Neutrophil (primary cell): ENCODE measurements at regions not wholly inside any gene's neighbourhood (a gene's known extent, or its start where the extent isn't known, plus 50 kb on each side); places are given as distances from the start of the nearest gene placed in this dataset.
"Not testable (repeated sequence)": the region's sequence is repeated elsewhere in the genome, so short reads cannot be mapped to it uniquely, and the experiment has no call there.

Experiments used
- H3K27ac ChIP-seq: fragments of 200-600 bp; sonication (generic); 2 replicates; pipeline ENCODE4 v1.5.1; 2016; ENCODE audit warnings: mild to moderate bottlenecking, moderate library complexity
- H3K27me3 ChIP-seq: fragments of 200-600 bp; sonication (generic); 2 replicates; pipeline ENCODE4 v1.6.0; 2016; ENCODE audit warnings: mild to moderate bottlenecking
- H3K36me3 ChIP-seq: fragments of 200-600 bp; sonication (generic); 2 replicates; pipeline ENCODE4 v1.5.1; 2017
- H3K4me1 ChIP-seq, 2 experiments: fragments of 200-600 bp in 1 of 2; sonication (generic) in 1 of 2; 1 replicate in 1 of 2; 2 replicates in 1 of 2; pipeline versions ENCODE4 v1.5.1 to v1.6.1; 2013 to 2016; ENCODE audit warnings: low read depth in 1 of 2, low read length in 1 of 2, mild to moderate bottlenecking in 1 of 2, moderate library complexity in 1 of 2; ENCODE audit not compliant: control insufficient read depth in 1 of 2, insufficient read depth in 1 of 2
- H3K4me3 ChIP-seq, 2 experiments: fragments of 200-600 bp in 1 of 2; sonication (generic) in 1 of 2; 1 replicate in 1 of 2; 2 replicates in 1 of 2; pipeline ENCODE4 v1.5.1; 2013 to 2016; ENCODE audit warnings: low read depth in 1 of 2, low read length in 1 of 2, mild to moderate bottlenecking in 1 of 2, moderate library complexity in 1 of 2
- H3K9me3 ChIP-seq: fragments of 200-600 bp; sonication (generic); 2 replicates; pipeline ENCODE4 v1.5.1; 2016
- CTCF ChIP-seq: fragments of 200-600 bp; sonication (generic); IDR thresholded peaks from 2 replicates; pipeline ENCODE4 v1.5.1; 2016; ENCODE audit warnings: antibody characterized with exemption

GRCh38 chr16:9345880-9346279, 254.4 kb downstream of the HAPSTR1 start:
- no peak for TF ChIP-seq CTCF
- Histone ChIP-seq H3K36me3 (no peaks in the 10 kb centered on the region), H3K27me3 (no peaks in the 10 kb centered on the region), H3K4me3 (no peak overlapping the region), H3K4me1 (no peaks in the 10 kb centered on the region), H3K27ac (no peak overlapping the region), H3K9me3 (no peaks in the 10 kb centered on the region)

GRCh38 chr16:9348912-9349311, 257.5 kb downstream of the HAPSTR1 start:
- H3K4me1 ChIP-seq, result no peaks in the 10 kb centered on the region
- no peaks in the 10 kb centered on the region for H3K36me3 ChIP-seq
- no peaks in the 10 kb centered on the region for H3K27me3 ChIP-seq
- no peak overlapping the region for H3K4me3 ChIP-seq
- H3K9me3 ChIP-seq, result no peaks in the 10 kb centered on the region
- TF ChIP-seq CTCF, result no peak
- no peak overlapping the region for H3K27ac ChIP-seq

DNA sequence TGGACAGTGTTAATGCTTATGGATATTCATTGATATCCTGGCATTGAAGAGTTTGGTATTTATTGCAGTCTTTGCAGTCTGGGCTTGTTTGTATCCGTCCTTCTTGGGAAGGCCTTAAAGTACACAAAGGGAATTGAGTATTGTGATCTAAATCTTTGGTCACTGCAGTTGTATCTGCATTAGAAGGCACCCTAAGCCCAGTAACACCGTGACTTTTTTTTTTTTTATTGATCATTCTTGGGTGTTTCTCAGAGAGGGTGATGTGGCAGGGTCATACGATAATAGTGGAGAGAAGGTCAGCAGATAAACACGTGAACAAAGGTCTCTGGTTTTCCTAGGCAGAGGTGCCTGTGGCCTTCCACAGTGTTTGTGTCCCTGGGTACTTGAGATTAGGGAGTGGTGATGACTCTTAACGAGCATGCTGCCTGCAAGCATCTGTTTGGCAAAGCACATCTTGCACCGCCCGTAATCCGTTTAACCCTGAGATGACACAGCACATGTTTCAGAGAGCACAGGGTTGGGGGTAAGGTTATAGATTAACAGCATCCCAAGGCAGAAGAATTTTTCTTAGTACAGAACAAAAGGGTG, 258.0 kb downstream of the HAPSTR1 start:
- H3K4me1 ChIP-seq, H3K27ac ChIP-seq, H3K36me3 ChIP-seq, H3K4me3 ChIP-seq, H3K27me3 ChIP-seq, H3K9me3 ChIP-seq: not testable (repeated sequence)

GRCh38 chr16:9350119-9350799, 258.8 kb downstream of the HAPSTR1 start:
- not testable (repeated sequence) for H3K4me3 ChIP-seq, H3K9me3 ChIP-seq, H3K27me3 ChIP-seq, H3K36me3 ChIP-seq, H3K27ac ChIP-seq, H3K4me1 ChIP-seq

GRCh38 chr16:9351440-9351839, 260.0 kb downstream of the HAPSTR1 start:
- Histone ChIP-seq H3K27me3 (no peaks in the 10 kb centered on the region), H3K4me3 (no peak overlapping the region), H3K36me3 (no peaks in the 10 kb centered on the region), H3K27ac (no peak overlapping the region), H3K4me1 (no peaks in the 10 kb centered on the region), H3K9me3 (no peaks in the 10 kb centered on the region)
- TF ChIP-seq CTCF, result no peak

- Histone ChIP-seq H3K27ac (no peak overlapping the region), H3K9me3 (no peaks in the 10 kb centered on the region), H3K36me3 (no peaks in the 10 kb centered on the region), H3K4me3 (no peak overlapping the region), H3K4me1 (no peaks in the 10 kb centered on the region), H3K27me3 (no peaks in the 10 kb centered on the region)
- no peak for TF ChIP-seq CTCF
Observed at GRCh38 chr16:9351841-9352434, 260.5 kb downstream of the HAPSTR1 start.
